NT2/D1 (cell line): ENCODE measurements at regions not wholly inside any gene's neighbourhood (a gene's known extent, or its start where the extent isn't known, plus 50 kb on each side); places are given as distances from the start of the nearest gene placed in this dataset.

Experiments
- YY1 ChIP-seq: IDR thresholded peaks from 2 replicates; pipeline ENCODE4 v1.6.1; 2011; ENCODE audit not compliant: insufficient read length, insufficient read depth
- ZNF274 ChIP-seq: IDR thresholded peaks from 2 replicates; pipeline ENCODE4 v1.6.1; 2011; ENCODE audit warnings: mild to moderate bottlenecking, low read depth, low read length

- TF ChIP-seq ZNF274 (no peak), YY1 (no peak)
These were observed 260.1 kb downstream of the MEX3B start for GRCh38 chr15:81785679-81786078.
